RWPE1 (cell line): ENCODE measurements at regions not wholly inside any gene's neighbourhood (a gene's known extent, or its start where the extent isn't known, plus 50 kb on each side); places are given as distances from the start of the nearest gene placed in this dataset.

Experiments used
- CTCF ChIA-PET: fragments of 350-600 bp; sonication (Branson Sonifier 250); formaldehyde crosslinking; extraction: SDS; loops from one replicate; lab custom pipeline; 2021; lab: Yijun Ruan, JAX
- POLR2A ChIA-PET: fragments of 400-600 bp; formaldehyde crosslinking; extraction: SDS; loops from one replicate; lab custom pipeline; 2020; ENCODE audit warnings: antibody characterized with exemption; ENCODE audit not compliant: low non-redundant PET; lab: Yijun Ruan, JAX
- DNase-seq: peaks from one replicate; pipeline ENCODE4 v3.0.0; 2012; ENCODE audit warnings: low spot score
- H3K27ac ChIP-seq: fragments of 450-650 bp; 2 replicates; pipeline ENCODE4 v1.5.1; 2017
- CTCF ChIP-seq: fragments of 450-650 bp; conservative IDR thresholded peaks from 2 replicates; pipeline ENCODE4 v1.5.1; 2017; ENCODE audit warnings: low read depth, mild to moderate bottlenecking

- no peak for DNase-seq
- TF ChIP-seq CTCF = no peak
- CTCF ChIA-PET = no interaction called here
Measured at GRCh38 chr1:37134599-37134998, 100.3 kb upstream of the GRIK3 start.

GRCh38 chr1:37135032-37135431 is 100.7 kb upstream of the GRIK3 start:
- ChIA-PET CTCF (no interaction called here), POLR2A (no interaction called here)
- no peak for TF ChIP-seq CTCF
- DNase-seq = no peak
- H3K27ac ChIP-seq = no peak overlapping the region

More at GRCh38 chr1:37134599-37134998, 100.3 kb upstream of the GRIK3 start:
- POLR2A ChIA-PET = no interaction called here
- no peak overlapping the region for H3K27ac ChIP-seq

- TF ChIP-seq CTCF = no peak
- H3K27ac ChIP-seq = no peak overlapping the region
- ChIA-PET CTCF (interaction anchor here (1.3 kb wide), 1 partner anchor 13 kb away, joined by 3 read pairs; no protein-coding TSS in a partner anchor), POLR2A (no interaction called here)
- no peak for DNase-seq
Measured at GRCh38 chr1:37137014-37137413, 102.7 kb upstream of the GRIK3 start.

- no peak overlapping the region for H3K27ac ChIP-seq
- no peak for DNase-seq
- no peak for TF ChIP-seq CTCF
- POLR2A ChIA-PET = no interaction called here
- CTCF ChIA-PET = interaction anchor here (0.6 to 1.3 kb wide), 2 partner anchors 12 to 1596 kb away, joined by 3 read pairs; no protein-coding TSS in a partner anchor
Measured at GRCh38 chr1:37137601-37138000, 103.3 kb upstream of the GRIK3 start.

GRCh38 chr1:37143800-37144199 is 109.5 kb upstream of the GRIK3 start:
- CTCF ChIA-PET = no interaction called here
- H3K27ac ChIP-seq = no peak overlapping the region
- no peak for TF ChIP-seq CTCF
- no peak for DNase-seq
- POLR2A ChIA-PET = no interaction called here

DNA sequence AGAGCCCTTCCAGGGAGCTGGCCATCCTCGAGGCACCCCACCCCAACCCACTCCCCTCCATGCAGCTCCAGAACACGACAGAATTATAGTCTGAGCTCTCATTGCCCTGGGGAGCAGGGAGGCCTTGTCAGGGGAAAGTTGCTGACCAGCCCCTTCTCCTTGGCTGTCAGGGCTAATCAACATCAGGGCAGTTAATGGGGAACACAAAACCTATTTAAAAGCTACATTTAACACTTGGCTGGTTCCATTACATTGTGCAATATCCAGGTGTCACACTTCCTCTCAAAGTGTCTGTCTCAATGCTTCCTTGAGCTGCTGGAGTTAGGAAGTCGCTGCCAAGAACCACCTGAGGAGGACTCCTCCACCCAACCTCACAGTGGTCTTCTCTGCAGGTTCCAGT is 111.8 kb upstream of the GRIK3 start:
- POLR2A ChIA-PET = no interaction called here
- CTCF ChIA-PET = no interaction called here

More for the DNA sequence above, 111.8 kb upstream of the GRIK3 start:
- DNase-seq = no peak
- no peak for TF ChIP-seq CTCF
- H3K27ac ChIP-seq = no peak overlapping the region
